Activated CD4-positive, CD25-positive, alpha-beta regulatory T cell treated with anti-CD3 and anti-CD28 coated beads, Interleukin-2, amount 50 U/mL, for 24 hours (primary cell): ENCODE measurements at regions not wholly inside any gene's neighbourhood (a gene's known extent, or its start where the extent isn't known, plus 50 kb on each side); places are given as distances from the start of the nearest gene placed in this dataset.
"Not testable (repeated sequence)": the region's sequence is repeated elsewhere in the genome, so short reads cannot be mapped to it uniquely, and the experiment has no call there.

Source experiments
- ATAC-seq, 2 donors: fragments of 150-1000 bp; cut with Tn5 transposase; one replicate each; pipeline ENCODE4 v1.10.0; 2021; ENCODE audit warnings: mild to moderate bottlenecking in 1 of 2, moderate library complexity in 1 of 2

- no peak for ATAC-seq
Observed at GRCh38 chr3:181252631-181253030, 263.1 kb upstream of the DNAJC19 start.

- no peak for ATAC-seq
Observed at GRCh38 chr3:181250714-181251113, 261.2 kb upstream of the DNAJC19 start.

- ATAC-seq, result no peak
Observed at GRCh38 chr3:181239441-181239840, 249.9 kb upstream of the DNAJC19 start.

GRCh38 chr3:181230258-181230657, 240.7 kb upstream of the DNAJC19 start:
- no peak for ATAC-seq

GRCh38 chr3:181213347-181213746, 223.8 kb upstream of the DNAJC19 start:
- ATAC-seq, result no peak

- no peak for ATAC-seq
Observed at GRCh38 chr3:181212271-181212670, 222.7 kb upstream of the DNAJC19 start.

- no peak for ATAC-seq
Observed at GRCh38 chr3:181210275-181210674, 220.7 kb upstream of the DNAJC19 start.

GRCh38 chr3:181189556-181189955, 200.0 kb upstream of the DNAJC19 start:
- ATAC-seq, result no peak

- no peak for ATAC-seq
Observed at GRCh38 chr3:181183764-181184163, 194.2 kb upstream of the DNAJC19 start.

- not testable (repeated sequence) for ATAC-seq
Observed at GRCh38 chr3:181183057-181183456, 193.5 kb upstream of the DNAJC19 start.

- ATAC-seq, result no peak
Observed at GRCh38 chr3:181178991-181179390, 189.5 kb upstream of the DNAJC19 start.

- no peak for ATAC-seq
Observed at GRCh38 chr3:181176601-181177000, 187.1 kb upstream of the DNAJC19 start.

- no peak for ATAC-seq
Observed at GRCh38 chr3:181174676-181175233, 185.2 kb upstream of the DNAJC19 start.

- no peak for ATAC-seq
Observed at GRCh38 chr3:181174022-181174421, 184.5 kb upstream of the DNAJC19 start.

- no peak for ATAC-seq
Observed at GRCh38 chr3:181173227-181173626, 183.7 kb upstream of the DNAJC19 start.

- no peak for ATAC-seq
Observed at GRCh38 chr3:181134873-181135272, 145.3 kb upstream of the DNAJC19 start.

- no peak for ATAC-seq
Observed at GRCh38 chr3:181133832-181134231, 144.3 kb upstream of the DNAJC19 start.

- no peak for ATAC-seq
Observed at GRCh38 chr3:181105646-181106045, 116.1 kb upstream of the DNAJC19 start.

- ATAC-seq, result no peak
Observed at GRCh38 chr3:181103605-181104004, 114.1 kb upstream of the DNAJC19 start.

- no peak for ATAC-seq
Observed at GRCh38 chr3:181086011-181086410, 96.5 kb upstream of the DNAJC19 start.

- ATAC-seq, result no peak
Observed at GRCh38 chr3:181081930-181082329, 92.4 kb upstream of the DNAJC19 start.

GRCh38 chr3:181076558-181076957, 87.0 kb upstream of the DNAJC19 start:
- no peak for ATAC-seq

- ATAC-seq, result no peak
Observed at GRCh38 chr3:181075098-181075497, 85.6 kb upstream of the DNAJC19 start.

GRCh38 chr3:181066143-181067087, 76.9 kb upstream of the DNAJC19 start:
- ATAC-seq, result no peak
